HCT116 (cell line): ENCODE measurements at regions not wholly inside any gene's neighbourhood (a gene's known extent, or its start where the extent isn't known, plus 50 kb on each side); places are given as distances from the start of the nearest gene placed in this dataset.

ENCODE experiments used
- ATAC-seq: fragments of 200-7000 bp; cut with Tn5 transposase; 2 replicates; pipeline ENCODE4 v1.9.1; 2020; ENCODE audit warnings: mild to moderate bottlenecking, moderate library complexity
- BruUV-seq: library from RNA; stranded (reverse); fragments of 400-500 nt; replicated peaks from 2 replicates; lab custom pipeline; 2021; lab: Mats Ljungman, UMichigan
- CTCF ChIA-PET: fragments of 300-600 bp; sonication (Branson Sonifier 250); formaldehyde crosslinking; loops from one replicate; lab custom pipeline; 2021; ENCODE audit warnings: antibody characterized with exemption; lab: Charles Lee
- POLR2A ChIA-PET: fragments of 300-600, 350-600 bp; sonication (Branson Sonifier 250); formaldehyde crosslinking; loops from one replicate; lab custom pipeline; 2021; ENCODE audit warnings: antibody characterized with exemption; lab: Charles Lee
- RAD21 ChIA-PET, 2 experiments: fragments of 300-600 bp; sonication (Branson Sonifier 250); formaldehyde crosslinking; loops; one replicate each; lab custom pipeline; 2023; ENCODE audit warnings: low total read pairs in 2 of 2; ENCODE audit not compliant: uncharacterized antibody in 2 of 2, unreplicated experiment in 2 of 2, low non-redundant PET in 1 of 2; lab: Charles Lee
- DNase-seq: peaks from one replicate; pipeline ENCODE4 v3.0.0-alpha.2; 2010; ENCODE audit warnings: low read depth, low spot score
- H2AFZ ChIP-seq: fragments of 200-600 bp; shearing (Covaris generic), sonication (generic); 2 replicates; pipeline ENCODE4 v1.6.1; 2017; ENCODE audit warnings: low read depth, mixed run types, mixed read lengths, antibody characterized with exemption, low read length; ENCODE audit not compliant: poor library complexity, severe bottlenecking
- H3K27ac ChIP-seq: 2 replicates; pipeline ENCODE4 v1.5.1; 2012; ENCODE audit warnings: low read depth, low read length
- H3K27me3 ChIP-seq: fragments of 200-600 bp; sonication (generic); 2 replicates; pipeline ENCODE4 v1.6.1; 2016; ENCODE audit warnings: mixed run types, low read length, mixed read lengths; ENCODE audit not compliant: insufficient read depth
- H3K36me3 ChIP-seq, 2 experiments: fragments of 200-500 bp in 1 of 2; fragments of 200-600 bp in 1 of 2; sonication (Bioruptor generic) in 1 of 2; sonication (generic) in 1 of 2; 2 replicates each; pipeline versions ENCODE4 v1.5.1 to v1.6.1; 2014 to 2016; ENCODE audit warnings: low read length in 2 of 2, inconsistent platforms in 1 of 2, mixed read lengths in 1 of 2, mixed run types in 1 of 2; ENCODE audit not compliant: insufficient read depth in 2 of 2, control insufficient read depth in 1 of 2
- H3K4me1 ChIP-seq, 2 experiments: fragments of 200-600 bp in 1 of 2; sonication (generic) in 1 of 2; 2 replicates each; pipeline versions ENCODE4 v1.5.1 to v1.6.1; 2012 to 2017; ENCODE audit warnings: low read length in 2 of 2, inconsistent platforms in 1 of 2, mild to moderate bottlenecking in 1 of 2, mixed read lengths in 1 of 2, mixed run types in 1 of 2, moderate library complexity in 1 of 2; ENCODE audit not compliant: insufficient read depth in 2 of 2, control insufficient read depth in 1 of 2
- H3K4me2 ChIP-seq: fragments of 200-600 bp; sonication (generic); 2 replicates; pipeline ENCODE4 v1.6.1; 2017; ENCODE audit warnings: mixed run types, low read length, mixed read lengths
- H3K4me3 ChIP-seq, 2 experiments: fragments of 200-600 bp in 1 of 2; sonication (generic) in 1 of 2; replicated peaks in 1 of 2; 2 replicates each; pipeline ENCODE4 v1.5.1; 2011 to 2016; ENCODE audit warnings: low read length in 2 of 2, control low read depth in 1 of 2, low read depth in 1 of 2, mild to moderate bottlenecking in 1 of 2, mixed read lengths in 1 of 2, mixed run types in 1 of 2
- H3K79me2 ChIP-seq: fragments of 200-600 bp; sonication (generic); 2 replicates; pipeline ENCODE4 v1.6.1; 2017; ENCODE audit warnings: mild to moderate bottlenecking, mixed run types, low read length, moderate library complexity, mixed read lengths; ENCODE audit not compliant: insufficient read depth
- H3K9ac ChIP-seq: fragments of 200-600 bp; sonication (generic); 2 replicates; pipeline ENCODE4 v1.6.1; 2016; ENCODE audit warnings: low read length, mixed read lengths
- H3K9me2 ChIP-seq: fragments of 200-600 bp; sonication (generic), shearing (Covaris generic); 2 replicates; pipeline ENCODE4 v1.6.1; 2017; ENCODE audit warnings: mixed run types, mild to moderate bottlenecking, moderate library complexity; ENCODE audit not compliant: insufficient read depth
- H3K9me3 ChIP-seq, 2 experiments: fragments of 200-500 bp in 1 of 2; fragments of 200-600 bp in 1 of 2; sonication (Bioruptor generic) in 1 of 2; sonication (generic) in 1 of 2; 2 replicates each; pipeline ENCODE4 v1.6.1; 2014 to 2017; ENCODE audit warnings: low read length in 2 of 2, mixed read lengths in 2 of 2, inconsistent platforms in 1 of 2, low read depth in 1 of 2, mild to moderate bottlenecking in 1 of 2, mixed run types in 1 of 2, moderate library complexity in 1 of 2; ENCODE audit not compliant: control insufficient read depth in 1 of 2, insufficient read depth in 1 of 2
- H4K20me1 ChIP-seq: fragments of 200-600 bp; sonication (generic), shearing (Covaris generic); 2 replicates; pipeline ENCODE4 v1.6.1; 2017; ENCODE audit warnings: mixed run types, mild to moderate bottlenecking, moderate library complexity; ENCODE audit not compliant: insufficient read depth
- ATF3 ChIP-seq: IDR thresholded peaks from 2 replicates; pipeline ENCODE4 v1.6.1; 2012
- CBX3 ChIP-seq: IDR thresholded peaks from 2 replicates; pipeline ENCODE4 v1.6.1; 2012; ENCODE audit warnings: low read depth
- EZH2phosphoT487 ChIP-seq: fragments of 200-600 bp; IDR thresholded peaks from 2 replicates; pipeline ENCODE4 v1.6.1; 2018; ENCODE audit warnings: antibody characterized with exemption, borderline replicate concordance
- MAX ChIP-seq: IDR thresholded peaks from 2 replicates; pipeline ENCODE4 v1.6.1; 2012
- POLR2AphosphoS5 ChIP-seq: IDR thresholded peaks from 2 replicates; pipeline ENCODE4 v1.6.1; 2011; ENCODE audit warnings: mild to moderate bottlenecking, low read depth, low read length, moderate library complexity
- RAD21 ChIP-seq: IDR thresholded peaks from 2 replicates; pipeline ENCODE4 v1.6.1; 2012; ENCODE audit warnings: low read depth, mild to moderate bottlenecking
- REST ChIP-seq: IDR thresholded peaks from 2 replicates; pipeline ENCODE4 v1.6.1; 2012; ENCODE audit warnings: low read depth
- SIN3A ChIP-seq: IDR thresholded peaks from 2 replicates; pipeline ENCODE4 v1.6.1; 2012; ENCODE audit warnings: low read depth
- SP1 ChIP-seq: IDR thresholded peaks from 2 replicates; pipeline ENCODE4 v1.6.1; 2012; ENCODE audit warnings: low read depth
- YY1 ChIP-seq: IDR thresholded peaks from 2 replicates; pipeline ENCODE4 v1.6.1; 2011; ENCODE audit warnings: low read length, low read depth, moderate library complexity, mild to moderate bottlenecking; ENCODE audit not compliant: insufficient replicate concordance; ENCODE audit errors: extremely low read depth
- ZFX ChIP-seq: fragments of 450-650 bp; IDR thresholded peaks from 2 replicates; pipeline ENCODE4 v1.6.1; 2017
- ZNF274 ChIP-seq: fragments of 200-500 bp; sonication (Bioruptor generic); IDR thresholded peaks from 2 replicates; pipeline ENCODE4 v1.6.1; 2014; ENCODE audit warnings: mild to moderate bottlenecking, low read depth, low read length, inconsistent platforms
- intact Hi-C: fragments of 100-400 bp; cut with micrococcal nuclease; formaldehyde crosslinking; loops from 2 replicates; pipeline ENCODE4 v1.10.0; 2022

GRCh38 chr21:35855484-35855883 is 204.8 kb downstream of the SETD4 start (continued):
- TF ChIP-seq POLR2AphosphoS5 (no peak), REST (no peak), SIN3A (no peak)

- RAD21 ChIA-PET: no interaction called here
- H3K79me2 ChIP-seq: no peaks in the 10 kb centered on the region
- H3K27ac ChIP-seq: no peak overlapping the region
- BruUV-seq: no TSS peak
- no peaks in the 10 kb centered on the region for H3K36me3 ChIP-seq
- H3K9me2 ChIP-seq: no peaks in the 10 kb centered on the region
- TF ChIP-seq ZNF274 (no peak), ATF3 (no peak), MAX (no peak), CBX3 (no peak), SP1 (no peak), YY1 (no peak), EZH2phosphoT487 (no peak), ZFX (no peak), RAD21 (no peak)
- TF ChIP-seq, all 23 proteins: peak for 0
- Histone ChIP-seq H3K4me3 (no peak overlapping the region), H3K4me1 (no peaks in the 10 kb centered on the region), H3K9me3 (no peaks in the 10 kb centered on the region), H3K9ac (no peak overlapping the region), H3K4me2 (no peak overlapping the region), H2AFZ (no peak overlapping the region), H3K27me3 (no peaks in the 10 kb centered on the region), H4K20me1 (no peaks in the 10 kb centered on the region)
- POLR2A ChIA-PET: no interaction called here
- CTCF ChIA-PET: no interaction called here
- intact Hi-C loops: no loop called here
- DNase-seq (no peak), ATAC-seq (no peak)
These were observed 206.0 kb downstream of the SETD4 start for GRCh38 chr21:35854281-35854680.
